Neural cell (in vitro differentiated cells): ENCODE measurements at regions not wholly inside any gene's neighbourhood (a gene's known extent, or its start where the extent isn't known, plus 50 kb on each side); places are given as distances from the start of the nearest gene placed in this dataset.

Experiments used
- H2AFZ ChIP-seq: fragments of 200-600, 300-800 bp; sonication (generic), shearing (Covaris generic); 2 replicates; pipeline ENCODE4 v1.6.0; 2014; ENCODE audit warnings: low read depth, mild to moderate bottlenecking, antibody characterized with exemption, low read length, moderate library complexity
- H3F3A ChIP-seq: fragments of 200-600 bp; shearing (Covaris generic); 2 replicates; pipeline ENCODE4 v1.6.1; 2016; ENCODE audit warnings: mild to moderate bottlenecking, moderate library complexity, mixed read lengths, antibody characterized with exemption, low read length; ENCODE audit not compliant: insufficient read depth, poor library complexity, severe bottlenecking
- H3K27ac ChIP-seq: fragments of 200-600, 300-800 bp; sonication (generic), shearing (Covaris generic); 2 replicates; pipeline ENCODE4 v1.5.1; 2014; ENCODE audit warnings: mild to moderate bottlenecking, low read length, moderate library complexity
- H3K27me3 ChIP-seq: fragments of 300-800, 200-600 bp; sonication (generic), shearing (Covaris generic); 2 replicates; pipeline ENCODE4 v1.6.0; 2014; ENCODE audit warnings: mild to moderate bottlenecking, low read depth, low read length, moderate library complexity; ENCODE audit not compliant: insufficient read depth
- H3K36me3 ChIP-seq: fragments of 300-800, 200-600 bp; sonication (generic), shearing (Covaris generic); 2 replicates; pipeline ENCODE4 v1.5.1; 2014; ENCODE audit warnings: mild to moderate bottlenecking, antibody characterized with exemption, low read length, moderate library complexity; ENCODE audit not compliant: insufficient read depth
- H3K4me2 ChIP-seq: fragments of 300-800, 200-600 bp; sonication (generic), shearing (Covaris generic); 2 replicates; pipeline ENCODE4 v1.6.0; 2014; ENCODE audit warnings: mild to moderate bottlenecking, low read length
- H3K4me3 ChIP-seq: fragments of 300-800, 200-600 bp; sonication (generic), shearing (Covaris generic); 2 replicates; pipeline ENCODE4 v1.5.1; 2014; ENCODE audit warnings: mild to moderate bottlenecking, low read length, moderate library complexity
- H3K79me2 ChIP-seq: fragments of 200-600 bp; shearing (Covaris generic); replicated peaks from 2 replicates; pipeline ENCODE4 v1.6.0; 2014; ENCODE audit warnings: mild to moderate bottlenecking, low read length, moderate library complexity; ENCODE audit not compliant: insufficient read depth
- H3K9ac ChIP-seq: fragments of 300-800, 200-600 bp; sonication (generic), shearing (Covaris generic); 2 replicates; pipeline ENCODE4 v1.6.1; 2016; ENCODE audit warnings: mild to moderate bottlenecking, low read length, mixed read lengths
- H3K9me2 ChIP-seq: fragments of 200-600 bp; shearing (Covaris generic); 2 replicates; pipeline ENCODE4 v1.6.1; 2016; ENCODE audit warnings: mild to moderate bottlenecking, low read length, mixed read lengths; ENCODE audit not compliant: insufficient read depth
- H3K9me3 ChIP-seq: fragments of 200-600, 300-800 bp; sonication (generic), shearing (Covaris generic); 2 replicates; pipeline ENCODE4 v1.6.1; 2016; ENCODE audit warnings: mild to moderate bottlenecking, mixed run types, low read length, moderate library complexity, mixed read lengths
- H4K20me1 ChIP-seq: fragments of 200-600 bp; shearing (Covaris generic); 2 replicates; pipeline ENCODE4 v1.6.1; 2016; ENCODE audit warnings: mild to moderate bottlenecking, mixed run types; ENCODE audit not compliant: insufficient read depth
- CTCF ChIP-seq: fragments of 450-650 bp; IDR thresholded peaks from 2 replicates; pipeline ENCODE4 v1.5.1; 2014; ENCODE audit warnings: antibody characterized with exemption, mild to moderate bottlenecking, moderate library complexity; ENCODE audit not compliant: poor library complexity, severe bottlenecking
- EP300 ChIP-seq: fragments of 450-650 bp; conservative IDR thresholded peaks from 2 replicates; pipeline ENCODE4 v1.6.1; 2014; ENCODE audit warnings: antibody characterized with exemption, mild to moderate bottlenecking, moderate library complexity; ENCODE audit not compliant: poor library complexity, severe bottlenecking
- EZH2 ChIP-seq: fragments of 200-600, 300-800 bp; shearing (Covaris generic), sonication (generic); IDR thresholded peaks from 2 replicates; pipeline ENCODE4 v1.6.1; 2014; ENCODE audit warnings: antibody characterized with exemption, low read length, borderline replicate concordance, mild to moderate bottlenecking; ENCODE audit not compliant: insufficient read depth, poor library complexity, severe bottlenecking
- MXI1 ChIP-seq: fragments of 450-650 bp; conservative IDR thresholded peaks from 2 replicates; pipeline ENCODE4 v1.6.1; 2014; ENCODE audit warnings: antibody characterized with exemption, mild to moderate bottlenecking; ENCODE audit not compliant: poor library complexity, severe bottlenecking
- POLR2AphosphoS5 ChIP-seq: IDR thresholded peaks from 2 replicates; pipeline ENCODE4 v1.6.1; 2012
- RAD21 ChIP-seq: fragments of 450-650 bp; conservative IDR thresholded peaks from 2 replicates; pipeline ENCODE4 v1.6.1; 2014; ENCODE audit warnings: antibody characterized with exemption, mild to moderate bottlenecking, moderate library complexity
- REST ChIP-seq: IDR thresholded peaks from 2 replicates; pipeline ENCODE4 v1.6.1; 2012; ENCODE audit warnings: borderline replicate concordance
- SMC3 ChIP-seq: fragments of 450-650 bp; conservative IDR thresholded peaks from 2 replicates; pipeline ENCODE4 v1.6.1; 2014; ENCODE audit warnings: antibody characterized with exemption, mild to moderate bottlenecking, moderate library complexity; ENCODE audit not compliant: poor library complexity
- TAF1 ChIP-seq: IDR thresholded peaks from 2 replicates; pipeline ENCODE4 v1.6.1; 2012; ENCODE audit warnings: low read depth

- H3K4me2 ChIP-seq, result no peak overlapping the region
- no peaks in the 10 kb centered on the region for H3K36me3 ChIP-seq
- no peak overlapping the region for H3K27ac ChIP-seq
- no peaks in the 10 kb centered on the region for H3K9me3 ChIP-seq
- no peaks in the 10 kb centered on the region for H3K9me2 ChIP-seq
- no peaks in the 10 kb centered on the region for H3K27me3 ChIP-seq
- H4K20me1 ChIP-seq, result no peaks in the 10 kb centered on the region
- TF ChIP-seq POLR2AphosphoS5, result no peak
- TF ChIP-seq SMC3, result no peak
- TF ChIP-seq TAF1, result no peak
- no peak for TF ChIP-seq REST
- no peak for TF ChIP-seq CTCF
- no peak for TF ChIP-seq MXI1
- no peak for TF ChIP-seq EZH2
- TF ChIP-seq RAD21, result no peak
- TF ChIP-seq EP300, result no peak
- no peak overlapping the region for H2AFZ ChIP-seq
- no peak overlapping the region for H3K9ac ChIP-seq
- no peak overlapping the region for H3K4me3 ChIP-seq
- H3K79me2 ChIP-seq, result no peaks in the 10 kb centered on the region
- no peaks in the 10 kb centered on the region for H3F3A ChIP-seq
Observed at GRCh38 chr14:73800970-73801515, 50.6 kb upstream of the PTGR2 start.

- Histone ChIP-seq H3F3A (no peaks in the 10 kb centered on the region), H2AFZ (no peak overlapping the region), H3K36me3 (no peaks in the 10 kb centered on the region), H3K27me3 (no peaks in the 10 kb centered on the region), H3K9ac (no peak overlapping the region), H3K9me2 (no peaks in the 10 kb centered on the region), H3K4me3 (no peak overlapping the region), H3K4me2 (no peak overlapping the region), H3K9me3 (no peaks in the 10 kb centered on the region), H3K27ac (no peak overlapping the region), H4K20me1 (no peaks in the 10 kb centered on the region), H3K79me2 (no peaks in the 10 kb centered on the region)
- TF ChIP-seq EP300 (no peak), CTCF (no peak), RAD21 (no peak), TAF1 (no peak), REST (no peak), MXI1 (no peak), SMC3 (no peak)
Observed at GRCh38 chr14:73797543-73798265, 53.9 kb upstream of the PTGR2 start.
